Body of pancreas (tissue), 4 donors: ENCODE measurements at regions not wholly inside any gene's neighbourhood (a gene's known extent, or its start where the extent isn't known, plus 50 kb on each side); places are given as distances from the start of the nearest gene placed in this dataset.
"Not testable (repeated sequence)": the region's sequence is repeated elsewhere in the genome, so short reads cannot be mapped to it uniquely, and the experiment has no call there.

Experiments
- ATAC-seq: fragments of 150-250 bp; one replicate; pipeline ENCODE4 v1.9.1; 2016
- DNase-seq, 4 donors: peaks; one replicate each; pipeline ENCODE4 v3.0.0-alpha.2; 2019
- H3K27ac ChIP-seq, 4 donors: fragments of 200-600 bp; sonication (generic); 1 replicate in 3 of 4; 2 replicates in 1 of 4; pipeline versions ENCODE4 v1.5.1 to v1.6.1; 2016 to 2019; ENCODE audit warnings: mild to moderate bottlenecking in 1 of 4, mixed read lengths in 1 of 4, moderate library complexity in 1 of 4
- H3K27me3 ChIP-seq, 2 donors: fragments of 200-600 bp; sonication (generic); one replicate each; pipeline ENCODE4 v1.6.0; 2016; ENCODE audit warnings: mild to moderate bottlenecking in 1 of 2
- H3K36me3 ChIP-seq, 2 donors: fragments of 200-600 bp; sonication (generic); replicated peaks in 1 of 2; 2 replicates each; pipeline ENCODE4 v1.5.1; 2016; ENCODE audit warnings: low read depth in 2 of 2; ENCODE audit not compliant: insufficient read depth in 1 of 2
- H3K4me1 ChIP-seq: fragments of 200-600 bp; sonication (generic); one replicate; pipeline ENCODE4 v1.6.0; 2016
- H3K4me3 ChIP-seq, 2 donors: fragments of 200-600 bp; sonication (generic); 1 replicate in 1 of 2; 2 replicates in 1 of 2; pipeline ENCODE4 v1.5.1; 2016 to 2019
- H3K9me3 ChIP-seq, 3 donors: fragments of 200-600 bp; sonication (generic); 1 replicate in 2 of 3; 2 replicates in 1 of 3; pipeline ENCODE4 v1.5.1; 2016
- POLR2A ChIP-seq, 3 donors: fragments of 450-650 bp; IDR thresholded peaks; one replicate each; pipeline ENCODE4 v1.6.1; 2016; ENCODE audit warnings: antibody characterized with exemption in 3 of 3, mild to moderate bottlenecking in 2 of 3
- WGBS, 2 donors: methylation state at CpG; one replicate each; pipeline ENCODE4 v1.1.5; 2017; 5-methylcytosine and 5-hydroxymethylcytosine counted together
- intact Hi-C: fragments of 100-400 bp; cut with DNase I; formaldehyde crosslinking; loops from one replicate; pipeline ENCODE4 v1.15.1; 2023
- TF ChIP-seq, protein P1 (sequence below), 7 experiments: fragments of 450-650 bp in 4 of 7; fragments of 200-600 bp in 3 of 7; sonication (generic) in 3 of 7; IDR thresholded peaks; one replicate each; pipeline ENCODE4 v1.5.1; 2016 to 2019; ENCODE audit warnings: antibody characterized with exemption in 7 of 7

GRCh38 chr3:13229273-13229949 is 156.2 kb upstream of the IQSEC1 start:
- TF ChIP-seq, protein P1, sequence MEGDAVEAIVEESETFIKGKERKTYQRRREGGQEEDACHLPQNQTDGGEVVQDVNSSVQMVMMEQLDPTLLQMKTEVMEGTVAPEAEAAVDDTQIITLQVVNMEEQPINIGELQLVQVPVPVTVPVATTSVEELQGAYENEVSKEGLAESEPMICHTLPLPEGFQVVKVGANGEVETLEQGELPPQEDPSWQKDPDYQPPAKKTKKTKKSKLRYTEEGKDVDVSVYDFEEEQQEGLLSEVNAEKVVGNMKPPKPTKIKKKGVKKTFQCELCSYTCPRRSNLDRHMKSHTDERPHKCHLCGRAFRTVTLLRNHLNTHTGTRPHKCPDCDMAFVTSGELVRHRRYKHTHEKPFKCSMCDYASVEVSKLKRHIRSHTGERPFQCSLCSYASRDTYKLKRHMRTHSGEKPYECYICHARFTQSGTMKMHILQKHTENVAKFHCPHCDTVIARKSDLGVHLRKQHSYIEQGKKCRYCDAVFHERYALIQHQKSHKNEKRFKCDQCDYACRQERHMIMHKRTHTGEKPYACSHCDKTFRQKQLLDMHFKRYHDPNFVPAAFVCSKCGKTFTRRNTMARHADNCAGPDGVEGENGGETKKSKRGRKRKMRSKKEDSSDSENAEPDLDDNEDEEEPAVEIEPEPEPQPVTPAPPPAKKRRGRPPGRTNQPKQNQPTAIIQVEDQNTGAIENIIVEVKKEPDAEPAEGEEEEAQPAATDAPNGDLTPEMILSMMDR (IDR thresholded peaks at IDR 0.05): peak in 3 of 7 experiments; percentile 17 to 29 (median 23)
- no peak for TF ChIP-seq POLR2A (IDR thresholded peaks at IDR 0.05)
- intact Hi-C loops: no loop called here
- Histone ChIP-seq H3K4me3 (no peak overlapping the region), H3K9me3 (no peaks in the 10 kb centered on the region), H3K36me3 (no peaks in the 10 kb centered on the region), H3K4me1 (peaks cover 3% of the 10 kb centered on the region), H3K27ac (no peak overlapping the region), H3K27me3 (no peaks in the 10 kb centered on the region)
- ATAC-seq (peak; percentile 24), DNase-seq (peak in 1 of 4 donors; percentile 34)
- 52 to 65% methylated on average over 8 of the region's 8 CpGs for WGBS, 2 donors

DNA sequence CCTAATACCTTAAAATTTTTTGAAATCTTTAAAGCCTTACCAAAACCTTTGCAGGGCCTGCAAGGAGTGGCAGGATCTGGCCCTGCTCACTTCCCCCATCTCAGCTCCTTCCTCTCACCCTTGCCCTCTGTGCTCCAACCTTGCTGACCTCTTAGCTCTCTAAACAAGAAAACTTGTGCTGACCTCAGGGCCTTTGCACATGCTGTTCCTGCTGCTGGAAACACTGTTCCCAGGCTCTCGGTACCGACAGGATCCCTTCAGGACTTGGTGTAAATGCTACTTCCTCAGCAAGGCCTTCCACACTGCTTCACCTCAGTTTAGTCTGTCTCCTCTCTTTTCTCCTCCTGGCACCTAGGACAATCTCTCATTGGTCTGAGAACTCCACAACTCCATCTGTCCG is 155.4 kb upstream of the IQSEC1 start:
- no peak overlapping the region for H3K4me3 ChIP-seq
- ATAC-seq (no peak), DNase-seq (no peak)
- TF ChIP-seq, protein P1 (IDR thresholded peaks at IDR 0.05): no peak
- TF ChIP-seq POLR2A (IDR thresholded peaks at IDR 0.05): no peak
- H3K27ac ChIP-seq: no peak overlapping the region
- H3K27me3 ChIP-seq: no peaks in the 10 kb centered on the region
- no peaks in the 10 kb centered on the region for H3K36me3 ChIP-seq
- intact Hi-C loops: no loop called here
- H3K9me3 ChIP-seq: no peaks in the 10 kb centered on the region
- peaks cover 12% of the 10 kb centered on the region for H3K4me1 ChIP-seq
- 78 to 81% methylated on average over 3 of the region's 3 CpGs for WGBS, 2 donors

GRCh38 chr3:13228169-13228568 is 154.9 kb upstream of the IQSEC1 start:
- ATAC-seq: not testable (repeated sequence)

GRCh38 chr3:13227315-13228165 is 154.3 kb upstream of the IQSEC1 start:
- ATAC-seq (no peak), DNase-seq (no peak)
- TF ChIP-seq POLR2A (IDR thresholded peaks at IDR 0.05): no peak
- TF ChIP-seq, protein P1 (IDR thresholded peaks at IDR 0.05): no peak

More at GRCh38 chr3:13228169-13228568, 154.9 kb upstream of the IQSEC1 start:
- H3K4me3 ChIP-seq, H3K36me3 ChIP-seq, H3K9me3 ChIP-seq, H3K27ac ChIP-seq, H3K27me3 ChIP-seq, DNase-seq, intact Hi-C loops: not testable (repeated sequence)
- H3K4me1 ChIP-seq: peaks cover 16% of the 10 kb centered on the region
- 78 to 90% methylated on average over 11 to 12 of the region's 12 CpGs for WGBS, 2 donors

GRCh38 chr3:13224967-13225366 is 151.7 kb upstream of the IQSEC1 start:
- 91 to 93% methylated on average over 4 of the region's 4 CpGs for WGBS, 2 donors

More at GRCh38 chr3:13227315-13228165, 154.3 kb upstream of the IQSEC1 start:
- 93 to 94% methylated on average over 16 to 19 of the region's 23 CpGs for WGBS, 2 donors
- intact Hi-C loops: no loop called here
- Histone ChIP-seq H3K27me3 (no peaks in the 10 kb centered on the region), H3K27ac (no peak overlapping the region), H3K4me1 (peaks cover 20% of the 10 kb centered on the region), H3K4me3 (no peak overlapping the region), H3K36me3 (no peaks in the 10 kb centered on the region), H3K9me3 (no peaks in the 10 kb centered on the region)

More at GRCh38 chr3:13224967-13225366, 151.7 kb upstream of the IQSEC1 start:
- DNase-seq (no peak), ATAC-seq (no peak)
- Histone ChIP-seq H3K4me1 (peaks cover 30% of the 10 kb centered on the region), H3K27me3 (no peaks in the 10 kb centered on the region), H3K4me3 (no peak overlapping the region), H3K27ac (no peak overlapping the region), H3K36me3 (no peaks in the 10 kb centered on the region), H3K9me3 (no peaks in the 10 kb centered on the region)
- TF ChIP-seq POLR2A (IDR thresholded peaks at IDR 0.05): no peak
- TF ChIP-seq, protein P1 (IDR thresholded peaks at IDR 0.05): no peak
- intact Hi-C loops: no loop called here
